Right lobe of liver (tissue), 4 donors: ENCODE measurements at regions not wholly inside any gene's neighbourhood (a gene's known extent, or its start where the extent isn't known, plus 50 kb on each side); places are given as distances from the start of the nearest gene placed in this dataset.
"Not testable (repeated sequence)": the region's sequence is repeated elsewhere in the genome, so short reads cannot be mapped to it uniquely, and the experiment has no call there.

Experiments used
- CTCF ChIP-seq, 4 donors: fragments of 200-600 bp in 3 of 4; fragments of 450-650 bp in 1 of 4; IDR thresholded peaks; one replicate each; pipeline versions ENCODE4 v1.5.1 to v1.8.0; 2016 to 2022; ENCODE audit warnings: antibody characterized with exemption in 4 of 4, mild to moderate bottlenecking in 2 of 4
- POLR2A ChIP-seq: fragments of 450-650 bp; IDR thresholded peaks from one replicate; pipeline ENCODE4 v1.6.1; 2017; ENCODE audit warnings: antibody characterized with exemption, mild to moderate bottlenecking
- donor health status: DM: no; HTN: no; CAD: no.
- donor health status: DM: no; HTN: no; CAD: no.
- donor health status: DM: no; HTN: yes; CAD: no.

- not testable (repeated sequence) for TF ChIP-seq CTCF (IDR thresholded peaks at IDR 0.05); POLR2A
Measured at GRCh38 chr9:62839168-62839567, 1649.3 kb downstream of the SPATA31A7 start.
